ENCODE measurements at regions not wholly inside any gene's neighbourhood (a gene's known extent, or its start where the extent isn't known, plus 50 kb on each side); places are given as distances from the start of the nearest gene placed in this dataset.

GRCh38 chr2:220144411-220144810 is 517.0 kb downstream of the SLC4A3 start:
- POLR2A ChIA-PET = no interaction called here

GRCh38 chr2:220147161-220148038 is 520.0 kb downstream of the SLC4A3 start:
- POLR2A ChIA-PET = no interaction called here
- CTCF ChIA-PET = no interaction called here

More at GRCh38 chr2:220144411-220144810, 517.0 kb downstream of the SLC4A3 start:
- CTCF ChIA-PET = no interaction called here

GRCh38 chr2:220148471-220149248 is 521.2 kb downstream of the SLC4A3 start:
- POLR2A ChIA-PET = no interaction called here
- CTCF ChIA-PET = no interaction called here

- CTCF ChIA-PET = no interaction called here
These were observed 523.9 kb downstream of the SLC4A3 start for GRCh38 chr2:220151341-220151740.

GRCh38 chr2:220152281-220152935 is 525.0 kb downstream of the SLC4A3 start:
- POLR2A ChIA-PET = no interaction called here
- CTCF ChIA-PET = no interaction called here

More at GRCh38 chr2:220151341-220151740, 523.9 kb downstream of the SLC4A3 start:
- POLR2A ChIA-PET = no interaction called here

GRCh38 chr2:220153118-220153517 is 525.7 kb downstream of the SLC4A3 start:
- ChIA-PET CTCF (no interaction called here), POLR2A (no interaction called here)

- CTCF ChIA-PET = no interaction called here
- POLR2A ChIA-PET = no interaction called here
These were observed 526.9 kb downstream of the SLC4A3 start for GRCh38 chr2:220154304-220154703.

- ChIA-PET CTCF (no interaction called here), POLR2A (no interaction called here)
These were observed 529.9 kb downstream of the SLC4A3 start for GRCh38 chr2:220157312-220157711.

GRCh38 chr2:220159738-220160137 is 532.3 kb downstream of the SLC4A3 start:
- CTCF ChIA-PET = no interaction called here

GRCh38 chr2:220162320-220162719 is 534.9 kb downstream of the SLC4A3 start:
- POLR2A ChIA-PET = no interaction called here
- CTCF ChIA-PET = no interaction called here

More at GRCh38 chr2:220159738-220160137, 532.3 kb downstream of the SLC4A3 start:
- POLR2A ChIA-PET = no interaction called here

GRCh38 chr2:220163486-220163885 is 536.1 kb downstream of the SLC4A3 start:
- CTCF ChIA-PET = no interaction called here
- POLR2A ChIA-PET = no interaction called here

GRCh38 chr2:220165401-220165800 is 538.0 kb downstream of the SLC4A3 start:
- ChIA-PET CTCF (no interaction called here), POLR2A (no interaction called here)

- POLR2A ChIA-PET = no interaction called here
- CTCF ChIA-PET = no interaction called here
These were observed 539.2 kb downstream of the SLC4A3 start for GRCh38 chr2:220166616-220167015.

- POLR2A ChIA-PET = no interaction called here
- CTCF ChIA-PET = no interaction called here
These were observed 540.5 kb downstream of the SLC4A3 start for GRCh38 chr2:220167956-220168355.

- ChIA-PET POLR2A (no interaction called here), CTCF (no interaction called here)
These were observed 541.6 kb downstream of the SLC4A3 start for GRCh38 chr2:220168891-220169546.

- POLR2A ChIA-PET = no interaction called here
These were observed 547.4 kb downstream of the SLC4A3 start for GRCh38 chr2:220174826-220175225.

GRCh38 chr2:220175967-220176366 is 548.5 kb downstream of the SLC4A3 start:
- CTCF ChIA-PET = no interaction called here
- POLR2A ChIA-PET = no interaction called here

More at GRCh38 chr2:220174826-220175225, 547.4 kb downstream of the SLC4A3 start:
- CTCF ChIA-PET = no interaction called here

- CTCF ChIA-PET = no interaction called here
- POLR2A ChIA-PET = no interaction called here
These were observed 551.7 kb downstream of the SLC4A3 start for GRCh38 chr2:220178991-220179695.

- CTCF ChIA-PET = no interaction called here
- POLR2A ChIA-PET = no interaction called here
These were observed 553.7 kb downstream of the SLC4A3 start for GRCh38 chr2:220181165-220181564.

GRCh38 chr2:220182790-220183189 is 555.4 kb downstream of the SLC4A3 start:
- CTCF ChIA-PET = no interaction called here
- POLR2A ChIA-PET = no interaction called here
